ENCODE measurements at regions not wholly inside any gene's neighbourhood (a gene's known extent, or its start where the extent isn't known, plus 50 kb on each side); places are given as distances from the start of the nearest gene placed in this dataset.

- no peak overlapping the region for H2AFZ ChIP-seq (ENCODE audit: low read depth, low read length)
- H3K27ac ChIP-seq (ENCODE audit: low read depth, low read length), result no peak overlapping the region
- no peaks in the 10 kb centered on the region for H3K27me3 ChIP-seq (ENCODE audit: insufficient read depth, low read length)
- Mint-ChIP-seq H3K9me3 (ENCODE audit: unreplicated experiment) (no peaks in the 10 kb centered on the region), H3K4me3 (ENCODE audit: unreplicated experiment) (no peak overlapping the region), H3K36me3 (ENCODE audit: low read depth, unreplicated experiment) (no peaks in the 10 kb centered on the region), H3K27ac (ENCODE audit: unreplicated experiment) (no peak overlapping the region), H3K4me1 (ENCODE audit: low read depth, unreplicated experiment) (no peaks in the 10 kb centered on the region), H3K27me3 (ENCODE audit: low read depth, unreplicated experiment) (peaks cover 3% of the 10 kb centered on the region)
- H3K4me2 ChIP-seq (ENCODE audit: low read length), result no peak overlapping the region
- no peaks in the 10 kb centered on the region for H3K4me1 ChIP-seq (ENCODE audit: insufficient read depth, low read length)
- FAIRE-seq, result no peak
- no peak overlapping the region for H3K4me3 ChIP-seq (ENCODE audit: insufficient read depth, low read depth, low read length)
- H3K9me3 ChIP-seq (ENCODE audit: insufficient read depth, low read depth, low read length), result no peaks in the 10 kb centered on the region
- no peaks in the 10 kb centered on the region for H3K36me3 ChIP-seq (ENCODE audit: insufficient read depth, low read length)
- no peak overlapping the region for H3K9ac ChIP-seq (ENCODE audit: low read length)
- no peaks in the 10 kb centered on the region for H4K20me1 ChIP-seq (ENCODE audit: insufficient read depth, low read length)
- TF ChIP-seq EZH2 (IDR thresholded peaks at IDR 0.05; ENCODE audit: insufficient read depth, low read length), result no peak
- TF ChIP-seq CTCF (IDR thresholded peaks at IDR 0.05; ENCODE audit: insufficient read depth, low read depth, low read length), result no peak
- no peak for DNase-seq (ENCODE audit: low read depth)
- no peaks in the 10 kb centered on the region for H3K79me2 ChIP-seq (ENCODE audit: insufficient read depth, low read length)
Observed at GRCh38 chr13:76656500-76656899, 229.7 kb downstream of the KCTD12 start.

GRCh38 chr13:76656056-76656455 lies 230.1 kb downstream of the KCTD12 start:
- Histone ChIP-seq H3K27me3 (ENCODE audit: insufficient read depth, low read length) (no peaks in the 10 kb centered on the region), H3K79me2 (ENCODE audit: insufficient read depth, low read length) (no peaks in the 10 kb centered on the region), H3K9me3 (ENCODE audit: insufficient read depth, low read depth, low read length) (no peaks in the 10 kb centered on the region), H2AFZ (ENCODE audit: low read depth, low read length) (no peak overlapping the region), H3K36me3 (ENCODE audit: insufficient read depth, low read length) (no peaks in the 10 kb centered on the region), H3K9ac (ENCODE audit: low read length) (no peak overlapping the region), H3K4me3 (ENCODE audit: insufficient read depth, low read depth, low read length) (no peak overlapping the region), H3K4me2 (ENCODE audit: low read length) (no peak overlapping the region), H4K20me1 (ENCODE audit: insufficient read depth, low read length) (no peaks in the 10 kb centered on the region), H3K27ac (ENCODE audit: low read depth, low read length) (no peak overlapping the region), H3K4me1 (ENCODE audit: insufficient read depth, low read length) (no peaks in the 10 kb centered on the region)
- Mint-ChIP-seq H3K36me3 (ENCODE audit: low read depth, unreplicated experiment) (no peaks in the 10 kb centered on the region), H3K4me1 (ENCODE audit: low read depth, unreplicated experiment) (no peaks in the 10 kb centered on the region), H3K27me3 (ENCODE audit: low read depth, unreplicated experiment) (peaks cover 3% of the 10 kb centered on the region), H3K4me3 (ENCODE audit: unreplicated experiment) (no peak overlapping the region), H3K9me3 (ENCODE audit: unreplicated experiment) (no peaks in the 10 kb centered on the region), H3K27ac (ENCODE audit: unreplicated experiment) (no peak overlapping the region)
- TF ChIP-seq EZH2 (IDR thresholded peaks at IDR 0.05; ENCODE audit: insufficient read depth, low read length) (no peak), CTCF (IDR thresholded peaks at IDR 0.05; ENCODE audit: insufficient read depth, low read depth, low read length) (no peak)
- no peak for DNase-seq (ENCODE audit: low read depth)
- FAIRE-seq, result no peak

GRCh38 chr13:76654263-76654662 lies 231.9 kb downstream of the KCTD12 start:
- H3K9me3 Mint-ChIP-seq (ENCODE audit: unreplicated experiment), result no peaks in the 10 kb centered on the region
- H3K4me1 Mint-ChIP-seq (ENCODE audit: low read depth, unreplicated experiment), result no peaks in the 10 kb centered on the region
- FAIRE-seq, result no peak
- Histone ChIP-seq H4K20me1 (ENCODE audit: insufficient read depth, low read length) (no peaks in the 10 kb centered on the region), H3K27ac (ENCODE audit: low read depth, low read length) (no peak overlapping the region), H3K9me3 (ENCODE audit: insufficient read depth, low read depth, low read length) (no peaks in the 10 kb centered on the region), H3K79me2 (ENCODE audit: insufficient read depth, low read length) (no peaks in the 10 kb centered on the region), H3K4me1 (ENCODE audit: insufficient read depth, low read length) (no peaks in the 10 kb centered on the region), H3K9ac (ENCODE audit: low read length) (no peak overlapping the region), H3K36me3 (ENCODE audit: insufficient read depth, low read length) (no peaks in the 10 kb centered on the region), H2AFZ (ENCODE audit: low read depth, low read length) (no peak overlapping the region), H3K4me3 (ENCODE audit: insufficient read depth, low read depth, low read length) (no peak overlapping the region), H3K4me2 (ENCODE audit: low read length) (no peak overlapping the region), H3K27me3 (ENCODE audit: insufficient read depth, low read length) (no peaks in the 10 kb centered on the region)
- DNase-seq (ENCODE audit: low read depth), result no peak
- TF ChIP-seq EZH2 (IDR thresholded peaks at IDR 0.05; ENCODE audit: insufficient read depth, low read length) (no peak), CTCF (IDR thresholded peaks at IDR 0.05; ENCODE audit: insufficient read depth, low read depth, low read length) (no peak)
- no peak overlapping the region for H3K27ac Mint-ChIP-seq (ENCODE audit: unreplicated experiment)
- peaks cover 3% of the 10 kb centered on the region for H3K27me3 Mint-ChIP-seq (ENCODE audit: low read depth, unreplicated experiment)
- no peaks in the 10 kb centered on the region for H3K36me3 Mint-ChIP-seq (ENCODE audit: low read depth, unreplicated experiment)
- no peak overlapping the region for H3K4me3 Mint-ChIP-seq (ENCODE audit: unreplicated experiment)
